HEK293 (cell line): ENCODE measurements at regions not wholly inside any gene's neighbourhood (a gene's known extent, or its start where the extent isn't known, plus 50 kb on each side); places are given as distances from the start of the nearest gene placed in this dataset.

Source experiments
- CTCF ChIP-seq: fragments of 450-650 bp; formaldehyde crosslinking; IDR thresholded peaks from 2 replicates; pipeline ENCODE4 v1.5.1; 2016; ENCODE audit warnings: missing biosample characterization, missing genetic modification characterization
- PRDM10 ChIP-seq: fragments of 450-650 bp; formaldehyde crosslinking; IDR thresholded peaks from 2 replicates; pipeline ENCODE4 v1.5.1; 2016; ENCODE audit warnings: missing biosample characterization, missing genetic modification characterization
- RBAK ChIP-seq: fragments of 450-650 bp; formaldehyde crosslinking; IDR thresholded peaks from 2 replicates; pipeline ENCODE4 v1.5.1; 2016; ENCODE audit warnings: missing biosample characterization, missing genetic modification characterization
- REST ChIP-seq: fragments of 450-650 bp; formaldehyde crosslinking; IDR thresholded peaks from 2 replicates; pipeline ENCODE4 v1.5.1; 2016; ENCODE audit warnings: missing biosample characterization, missing genetic modification characterization
- SETDB1 ChIP-seq: IDR thresholded peaks from one replicate; pipeline ENCODE4 v1.6.1; 2017; ENCODE audit warnings: mild to moderate bottlenecking, low read length, moderate library complexity, mixed read lengths; ENCODE audit not compliant: insufficient read length
- ZBTB17 ChIP-seq: fragments of 450-650 bp; formaldehyde crosslinking; IDR thresholded peaks from 2 replicates; pipeline ENCODE4 v1.5.1; 2016; ENCODE audit warnings: missing biosample characterization, missing genetic modification characterization
- ZNF280D ChIP-seq: fragments of 450-650 bp; formaldehyde crosslinking; IDR thresholded peaks from 2 replicates; pipeline ENCODE4 v1.5.1; 2016; ENCODE audit warnings: missing biosample characterization, missing genetic modification characterization
- ZNF48 ChIP-seq: fragments of 450-650 bp; formaldehyde crosslinking; IDR thresholded peaks from 2 replicates; pipeline ENCODE4 v1.5.1; 2016; ENCODE audit warnings: missing biosample characterization, missing genetic modification characterization
- ZNF624 ChIP-seq: fragments of 450-650 bp; formaldehyde crosslinking; IDR thresholded peaks from 2 replicates; pipeline ENCODE4 v1.5.1; 2017; ENCODE audit warnings: missing biosample characterization, missing genetic modification characterization
- ZNF837 ChIP-seq: fragments of 450-650 bp; formaldehyde crosslinking; IDR thresholded peaks from 2 replicates; pipeline ENCODE4 v1.5.1; 2016; ENCODE audit warnings: missing biosample characterization, missing genetic modification characterization

GRCh38 chr4:42329421-42329820 lies 67.9 kb upstream of the SHISA3 start:
- TF ChIP-seq CTCF (tag by site-specific recombination) (no peak), SETDB1 (no peak), ZNF280D (tag by site-specific recombination) (no peak), RBAK (tag by site-specific recombination) (no peak), ZNF48 (tag by site-specific recombination) (no peak), PRDM10 (tag by site-specific recombination) (no peak), REST (tag by site-specific recombination) (no peak), ZNF624 (tag by site-specific recombination) (no peak), ZNF837 (tag by site-specific recombination) (no peak), ZBTB17 (no peak)
